ENCODE measurements at regions not wholly inside any gene's neighbourhood (a gene's known extent, or its start where the extent isn't known, plus 50 kb on each side); places are given as distances from the start of the nearest gene placed in this dataset.
"Not testable (repeated sequence)": the region's sequence is repeated elsewhere in the genome, so short reads cannot be mapped to it uniquely, and the experiment has no call there.

GRCh38 chrX:3435057-3435456 lies 88.6 kb upstream of the MXRA5 start:
- no peak for ATAC-seq

DNA sequence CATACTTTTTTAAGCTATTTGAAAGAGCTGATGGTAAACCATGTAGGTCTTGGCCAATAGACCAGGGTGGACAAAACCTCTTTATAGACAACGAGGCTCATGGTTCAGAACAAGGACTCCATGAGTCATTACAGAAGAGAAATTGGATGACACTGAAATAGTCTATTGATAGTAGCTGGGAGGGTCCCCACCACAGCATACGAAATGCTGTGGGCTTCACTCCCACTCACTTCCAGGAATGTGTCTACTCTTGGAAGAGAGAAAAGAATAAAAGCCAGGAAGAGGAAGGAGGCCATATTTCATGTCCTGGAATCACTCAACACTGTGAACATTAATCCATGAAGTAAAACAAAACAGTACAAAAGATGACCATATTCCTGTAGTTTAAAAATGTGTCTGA lies 82.3 kb upstream of the MXRA5 start:
- ATAC-seq = no peak

- ATAC-seq = no peak
Observed at GRCh38 chrX:3426552-3426951, 80.1 kb upstream of the MXRA5 start.

DNA sequence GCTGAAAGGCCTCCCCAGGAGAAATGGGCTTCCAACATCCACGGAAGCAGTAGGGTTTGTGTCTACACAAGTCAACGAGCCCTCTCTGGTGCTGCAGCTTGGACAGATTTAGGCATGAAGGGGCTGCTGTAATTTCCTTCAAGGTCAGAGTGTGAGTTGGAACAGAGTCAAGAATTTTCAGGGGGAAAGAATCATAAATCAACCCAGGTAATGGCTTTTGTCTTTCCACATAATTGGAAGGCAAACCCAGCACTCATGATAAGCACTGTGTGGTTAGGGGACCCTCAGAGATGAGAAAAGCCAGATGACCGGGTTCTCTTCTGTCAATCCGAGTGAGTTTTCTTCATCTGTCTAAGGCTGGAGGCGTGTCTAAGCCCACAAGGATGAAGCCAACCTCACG lies 78.6 kb upstream of the MXRA5 start:
- no peak for ATAC-seq

- ATAC-seq = no peak
Observed at GRCh38 chrX:3420316-3420715, 73.9 kb upstream of the MXRA5 start.

DNA sequence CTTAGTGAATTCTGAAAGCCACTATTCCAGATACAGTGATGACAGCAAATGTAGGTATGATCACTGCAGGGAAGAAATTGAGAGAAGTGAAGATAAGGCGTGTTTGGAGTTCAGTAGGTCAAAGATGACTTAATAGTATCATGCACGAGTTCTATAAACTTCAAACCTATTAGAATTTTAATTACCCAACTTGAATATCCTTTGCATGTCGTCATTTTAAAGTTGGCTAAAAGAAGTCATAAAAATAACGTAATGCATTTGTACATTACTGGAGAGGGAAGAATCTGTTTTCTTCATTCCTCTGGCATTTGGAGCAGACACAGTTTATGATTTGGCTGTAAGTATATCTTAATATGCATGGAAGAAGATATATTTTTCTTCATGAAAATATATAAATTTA lies 68.6 kb upstream of the MXRA5 start:
- no peak for ATAC-seq

GRCh38 chrX:3411626-3412025 lies 65.2 kb upstream of the MXRA5 start:
- not testable (repeated sequence) for ATAC-seq

DNA sequence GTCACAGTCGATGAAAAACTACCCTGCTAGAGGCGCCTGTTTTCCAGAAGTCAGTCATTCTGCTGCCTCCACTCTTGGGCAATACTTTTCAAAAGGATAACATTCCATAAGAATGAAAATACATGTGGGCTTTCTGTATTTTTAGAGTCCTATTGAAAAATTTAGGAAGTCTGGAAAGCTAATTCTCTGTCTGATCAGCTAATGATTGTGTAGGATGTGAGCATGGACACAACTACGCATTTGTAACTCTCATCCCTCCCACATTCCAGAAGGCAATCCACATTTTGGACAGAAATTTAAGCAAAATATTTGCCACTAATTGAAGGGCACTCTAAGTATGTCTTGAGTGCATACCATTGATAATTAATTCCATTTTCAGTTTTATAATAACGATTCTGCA lies 63.5 kb upstream of the MXRA5 start:
- ATAC-seq = not testable (repeated sequence)

GRCh38 chrX:3407781-3408180 lies 61.3 kb upstream of the MXRA5 start:
- ATAC-seq = no peak

- no peak for ATAC-seq
Observed at GRCh38 chrX:3407121-3407520, 60.7 kb upstream of the MXRA5 start.

GRCh38 chrX:3403748-3404147 lies 57.3 kb upstream of the MXRA5 start:
- ATAC-seq = no peak
